ENCODE measurements at regions not wholly inside any gene's neighbourhood (a gene's known extent, or its start where the extent isn't known, plus 50 kb on each side); places are given as distances from the start of the nearest gene placed in this dataset.

GRCh38 chr2:57516698-57517340, 529.8 kb upstream of the VRK2 start:
- Histone ChIP-seq H3K27me3 (peaks cover 11% of the 10 kb centered on the region), H3K4me3 (ENCODE audit: low read depth in 1 of 2, low read length in 1 of 2) (no peak overlapping the region), H3K27ac (no peak overlapping the region), H3K36me3 (no peaks in the 10 kb centered on the region), H3K4me1 (ENCODE audit: control insufficient read depth in 1 of 2, insufficient read depth in 1 of 2, low read depth in 1 of 2, low read length in 1 of 2) (no peaks in the 10 kb centered on the region), H3K9me3 (no peaks in the 10 kb centered on the region)
- peak; percentile 55 for TF ChIP-seq CTCF (IDR thresholded peaks at IDR 0.05)

GRCh38 chr2:57523304-57523703, 523.3 kb upstream of the VRK2 start:
- no peaks in the 10 kb centered on the region for H3K4me1 ChIP-seq (ENCODE audit: control insufficient read depth in 1 of 2, insufficient read depth in 1 of 2, low read depth in 1 of 2, low read length in 1 of 2)
- no peaks in the 10 kb centered on the region for H3K27me3 ChIP-seq
- TF ChIP-seq CTCF (IDR thresholded peaks at IDR 0.05) = no peak

GRCh38 chr2:57527685-57528084, 518.9 kb upstream of the VRK2 start:
- H3K36me3 ChIP-seq = no peaks in the 10 kb centered on the region
- H3K27me3 ChIP-seq = no peaks in the 10 kb centered on the region
- H3K4me3 ChIP-seq (ENCODE audit: low read depth in 1 of 2, low read length in 1 of 2) = no peak overlapping the region
- no peak overlapping the region for H3K27ac ChIP-seq
- no peaks in the 10 kb centered on the region for H3K9me3 ChIP-seq
- no peaks in the 10 kb centered on the region for H3K4me1 ChIP-seq (ENCODE audit: control insufficient read depth in 1 of 2, insufficient read depth in 1 of 2, low read depth in 1 of 2, low read length in 1 of 2)
- TF ChIP-seq CTCF (IDR thresholded peaks at IDR 0.05) = no peak

More at GRCh38 chr2:57523304-57523703, 523.3 kb upstream of the VRK2 start:
- Histone ChIP-seq H3K27ac (no peak overlapping the region), H3K36me3 (no peaks in the 10 kb centered on the region), H3K4me3 (ENCODE audit: low read depth in 1 of 2, low read length in 1 of 2) (no peak overlapping the region), H3K9me3 (no peaks in the 10 kb centered on the region)

- TF ChIP-seq CTCF (IDR thresholded peaks at IDR 0.05) = no peak
- Histone ChIP-seq H3K27me3 (no peaks in the 10 kb centered on the region), H3K4me1 (ENCODE audit: control insufficient read depth in 1 of 2, insufficient read depth in 1 of 2, low read depth in 1 of 2, low read length in 1 of 2) (no peaks in the 10 kb centered on the region), H3K9me3 (no peaks in the 10 kb centered on the region), H3K36me3 (no peaks in the 10 kb centered on the region), H3K4me3 (ENCODE audit: low read depth in 1 of 2, low read length in 1 of 2) (no peak overlapping the region), H3K27ac (no peak overlapping the region)
Observed at GRCh38 chr2:57528499-57528898, 518.1 kb upstream of the VRK2 start.

GRCh38 chr2:57534358-57534757, 512.2 kb upstream of the VRK2 start:
- H3K36me3 ChIP-seq = no peaks in the 10 kb centered on the region
- no peaks in the 10 kb centered on the region for H3K9me3 ChIP-seq
- no peak for TF ChIP-seq CTCF (IDR thresholded peaks at IDR 0.05)
- no peak overlapping the region for H3K4me3 ChIP-seq (ENCODE audit: low read depth in 1 of 2, low read length in 1 of 2)
- H3K27ac ChIP-seq = no peak overlapping the region
- no peaks in the 10 kb centered on the region for H3K27me3 ChIP-seq
- H3K4me1 ChIP-seq (ENCODE audit: control insufficient read depth in 1 of 2, insufficient read depth in 1 of 2, low read depth in 1 of 2, low read length in 1 of 2) = no peaks in the 10 kb centered on the region

Measured in neutrophil (primary cell).